Fibroblast of lung (primary cell): ENCODE measurements at regions not wholly inside any gene's neighbourhood (a gene's known extent, or its start where the extent isn't known, plus 50 kb on each side); places are given as distances from the start of the nearest gene placed in this dataset.

Experiments used
- DNase-seq, 2 donors: peaks; one replicate each; pipeline versions ENCODE4 v3.0.0 to v3.0.0-alpha.2; 2010; ENCODE audit warnings: low read depth in 2 of 2
- H2AFZ ChIP-seq: 2 replicates; pipeline ENCODE4 v1.5.1; 2012; ENCODE audit warnings: low read length, control low read depth, inconsistent platforms
- H3K27ac ChIP-seq: 2 replicates; pipeline ENCODE4 v1.5.1; 2011; ENCODE audit warnings: low read length, control low read depth; ENCODE audit not compliant: insufficient read depth
- H3K27me3 ChIP-seq: 2 replicates; pipeline ENCODE4 v1.5.1; 2011; ENCODE audit warnings: mild to moderate bottlenecking, low read length; ENCODE audit not compliant: control insufficient read depth, insufficient read depth
- H3K36me3 ChIP-seq: 2 replicates; pipeline ENCODE4 v1.5.1; 2011; ENCODE audit warnings: low read length; ENCODE audit not compliant: control insufficient read depth, insufficient read depth
- H3K4me1 ChIP-seq: 2 replicates; pipeline ENCODE4 v1.5.1; 2011; ENCODE audit warnings: low read length; ENCODE audit not compliant: control insufficient read depth, insufficient read depth; ENCODE audit errors: extremely low read depth
- H3K4me2 ChIP-seq: 2 replicates; pipeline ENCODE4 v1.5.1; 2011; ENCODE audit warnings: low read length, control low read depth; ENCODE audit not compliant: insufficient read depth; ENCODE audit errors: extremely low read depth
- H3K4me3 ChIP-seq, 4 experiments: fragments of 200-600 bp in 1 of 4; sonication (generic) in 1 of 4; replicated peaks in 1 of 4; 2 replicates each; pipeline ENCODE4 v1.5.1; 2011 to 2016; ENCODE audit warnings: low read length in 4 of 4, low read depth in 3 of 4, mild to moderate bottlenecking in 3 of 4, control low read depth in 2 of 4, inconsistent platforms in 1 of 4, mixed read lengths in 1 of 4; ENCODE audit not compliant: insufficient read depth in 1 of 4; ENCODE audit errors: control extremely low read depth in 1 of 4
- H3K79me2 ChIP-seq: 2 replicates; pipeline ENCODE4 v1.5.1; 2012; ENCODE audit warnings: mild to moderate bottlenecking, low read length, inconsistent platforms; ENCODE audit not compliant: control insufficient read depth, insufficient read depth
- H3K9ac ChIP-seq: 2 replicates; pipeline ENCODE4 v1.5.1; 2011; ENCODE audit warnings: mild to moderate bottlenecking, low read length, control low read depth; ENCODE audit not compliant: insufficient read depth
- H3K9me3 ChIP-seq: 2 replicates; pipeline ENCODE4 v1.5.1; 2012; ENCODE audit warnings: low read depth, low read length; ENCODE audit not compliant: control insufficient read depth, insufficient read depth
- H4K20me1 ChIP-seq: 2 replicates; pipeline ENCODE4 v1.5.1; 2011; ENCODE audit warnings: low read length; ENCODE audit not compliant: control insufficient read depth, insufficient read depth; ENCODE audit errors: extremely low read depth
- CTCF ChIP-seq, 2 donors: IDR thresholded peaks in 1 of 2; conservative IDR thresholded peaks in 1 of 2; 1 replicate in 1 of 2; 2 replicates in 1 of 2; pipeline ENCODE4 v1.5.1; 2011 to 2012; ENCODE audit warnings: low read length in 2 of 2, control low read depth in 1 of 2, inconsistent platforms in 1 of 2, low read depth in 1 of 2, mild to moderate bottlenecking in 1 of 2
- EZH2 ChIP-seq: IDR thresholded peaks from 2 replicates; pipeline ENCODE4 v1.5.1; 2012; ENCODE audit warnings: low read length, control low read depth, mild to moderate bottlenecking; ENCODE audit errors: missing control alignments

DNA sequence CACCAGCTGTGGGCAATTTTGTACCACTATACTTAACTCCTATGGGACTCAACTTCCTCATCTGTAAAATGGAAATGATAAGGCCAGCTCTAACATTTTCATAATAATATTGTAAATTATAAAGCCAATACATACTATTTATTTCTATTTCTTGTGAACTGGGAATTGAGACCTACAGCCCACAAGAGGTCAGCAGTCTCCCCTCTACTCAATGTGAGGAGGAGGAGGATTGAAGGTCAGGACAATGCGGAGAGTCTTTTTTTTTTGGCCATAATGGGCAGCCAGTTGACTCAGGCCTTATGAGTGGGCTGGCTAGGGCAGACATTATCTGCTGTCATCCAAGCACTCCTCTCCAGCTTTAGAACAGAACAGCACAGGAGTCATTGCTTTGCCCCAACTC is 90.5 kb downstream of the NUF2 start:
- DNase-seq = no peak
- no peak overlapping the region for H2AFZ ChIP-seq
- no peaks in the 10 kb centered on the region for H3K9me3 ChIP-seq
- H3K4me2 ChIP-seq = no peak overlapping the region
- H3K79me2 ChIP-seq = no peaks in the 10 kb centered on the region
- no peaks in the 10 kb centered on the region for H4K20me1 ChIP-seq
- H3K27ac ChIP-seq = no peak overlapping the region
- no peaks in the 10 kb centered on the region for H3K4me1 ChIP-seq
- TF ChIP-seq CTCF (conservative IDR thresholded peaks at IDR 0.05 in 1 of 2, IDR thresholded peaks at IDR 0.05 in 1 of 2; ENCODE audit: low read depth in 1 of 2, low read length in 2 of 2) (no peak), EZH2 (no peak)
- H3K36me3 ChIP-seq = no peaks in the 10 kb centered on the region
- H3K27me3 ChIP-seq = peaks cover 2% of the 10 kb centered on the region
- no peak overlapping the region for H3K4me3 ChIP-seq
- H3K9ac ChIP-seq = no peak overlapping the region

DNA sequence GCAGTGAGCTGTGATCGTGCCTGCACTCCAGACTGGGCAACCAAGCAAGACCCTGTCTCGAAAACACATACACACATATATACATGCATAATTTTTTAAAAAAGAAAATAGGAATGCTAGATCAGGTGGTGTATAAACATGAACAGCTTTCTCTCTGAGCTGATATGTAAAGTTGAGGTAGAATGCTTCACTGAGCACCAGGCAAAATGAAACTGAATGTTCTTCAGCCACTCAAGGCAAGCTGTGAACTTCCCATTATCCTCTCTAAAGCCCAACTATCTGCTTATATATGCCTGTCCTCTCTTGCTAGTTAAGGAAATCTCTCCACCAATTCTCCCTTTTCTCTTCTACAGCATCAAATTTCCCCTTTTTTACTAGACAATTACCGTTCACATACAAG is 93.0 kb downstream of the NUF2 start:
- no peak overlapping the region for H3K27ac ChIP-seq
- no peaks in the 10 kb centered on the region for H3K79me2 ChIP-seq
- H3K9ac ChIP-seq = no peak overlapping the region
- H4K20me1 ChIP-seq = no peaks in the 10 kb centered on the region
- no peaks in the 10 kb centered on the region for H3K9me3 ChIP-seq
- H3K36me3 ChIP-seq = no peaks in the 10 kb centered on the region
- no peaks in the 10 kb centered on the region for H3K4me1 ChIP-seq
- no peak for DNase-seq
- peaks cover 2% of the 10 kb centered on the region for H3K27me3 ChIP-seq
- no peak for TF ChIP-seq CTCF (conservative IDR thresholded peaks at IDR 0.05 in 1 of 2, IDR thresholded peaks at IDR 0.05 in 1 of 2; ENCODE audit: low read depth in 1 of 2, low read length in 2 of 2)
- no peak for TF ChIP-seq EZH2
- H3K4me2 ChIP-seq = no peak overlapping the region
- H2AFZ ChIP-seq = no peak overlapping the region
- no peak overlapping the region for H3K4me3 ChIP-seq

GRCh38 chr1:163421701-163422100 is 99.9 kb downstream of the NUF2 start:
- no peaks in the 10 kb centered on the region for H4K20me1 ChIP-seq
- H3K79me2 ChIP-seq = no peaks in the 10 kb centered on the region
- H3K27ac ChIP-seq = no peak overlapping the region
- DNase-seq = no peak
- H2AFZ ChIP-seq = no peak overlapping the region
- no peak for TF ChIP-seq CTCF (conservative IDR thresholded peaks at IDR 0.05 in 1 of 2, IDR thresholded peaks at IDR 0.05 in 1 of 2; ENCODE audit: low read depth in 1 of 2, low read length in 2 of 2)
- no peak for TF ChIP-seq EZH2
- H3K27me3 ChIP-seq = peaks cover 3% of the 10 kb centered on the region
- no peak overlapping the region for H3K4me3 ChIP-seq
- H3K9me3 ChIP-seq = no peaks in the 10 kb centered on the region
- H3K36me3 ChIP-seq = no peaks in the 10 kb centered on the region
- H3K4me1 ChIP-seq = no peaks in the 10 kb centered on the region
- H3K9ac ChIP-seq = no peak overlapping the region
- no peak overlapping the region for H3K4me2 ChIP-seq
